ENCODE measurements at regions not wholly inside any gene's neighbourhood (a gene's known extent, or its start where the extent isn't known, plus 50 kb on each side); places are given as distances from the start of the nearest gene placed in this dataset.
A peak's percentile ranks its signal among the peaks of the same experiment; 100 is the strongest.

GRCh38 chr7:126303926-126304325 lies 948.8 kb downstream of the GRM8 start:
- Histone ChIP-seq H2AFZ (ENCODE audit: low read length) (no peak overlapping the region), H3K9me2 (ENCODE audit: low read depth, low read length) (no peaks in the 10 kb centered on the region; the same call in 1 of the 2 replicates), H4K20me1 (ENCODE audit: insufficient read depth, low read length) (no peaks in the 10 kb centered on the region), H3K4me1 (ENCODE audit: insufficient read depth, low read length, severe bottlenecking) (no peaks in the 10 kb centered on the region), H3K27me3 (ENCODE audit: insufficient read depth, low read length) (no peaks in the 10 kb centered on the region), H3K9ac (ENCODE audit: low read length) (no peak overlapping the region), H3K9me3 (ENCODE audit: low read length) (no peaks in the 10 kb centered on the region), H3K4me3 (ENCODE audit: low read depth, low read length, poor library complexity, severe bottlenecking) (no peak overlapping the region), H3K79me2 (ENCODE audit: insufficient read depth, low read length) (no peaks in the 10 kb centered on the region), H3K4me2 (ENCODE audit: low read length) (no peak overlapping the region), H3K36me3 (ENCODE audit: insufficient read depth, low read length) (no peaks in the 10 kb centered on the region), H3K27ac (ENCODE audit: low read depth, low read length, poor library complexity, severe bottlenecking) (no peak overlapping the region), H3F3A (ENCODE audit: insufficient read depth, low read length) (no peaks in the 10 kb centered on the region)
- no peak for TF ChIP-seq EZH2 (IDR thresholded peaks at IDR 0.05; ENCODE audit: borderline replicate concordance, low read length)
- TF ChIP-seq, protein P1, sequence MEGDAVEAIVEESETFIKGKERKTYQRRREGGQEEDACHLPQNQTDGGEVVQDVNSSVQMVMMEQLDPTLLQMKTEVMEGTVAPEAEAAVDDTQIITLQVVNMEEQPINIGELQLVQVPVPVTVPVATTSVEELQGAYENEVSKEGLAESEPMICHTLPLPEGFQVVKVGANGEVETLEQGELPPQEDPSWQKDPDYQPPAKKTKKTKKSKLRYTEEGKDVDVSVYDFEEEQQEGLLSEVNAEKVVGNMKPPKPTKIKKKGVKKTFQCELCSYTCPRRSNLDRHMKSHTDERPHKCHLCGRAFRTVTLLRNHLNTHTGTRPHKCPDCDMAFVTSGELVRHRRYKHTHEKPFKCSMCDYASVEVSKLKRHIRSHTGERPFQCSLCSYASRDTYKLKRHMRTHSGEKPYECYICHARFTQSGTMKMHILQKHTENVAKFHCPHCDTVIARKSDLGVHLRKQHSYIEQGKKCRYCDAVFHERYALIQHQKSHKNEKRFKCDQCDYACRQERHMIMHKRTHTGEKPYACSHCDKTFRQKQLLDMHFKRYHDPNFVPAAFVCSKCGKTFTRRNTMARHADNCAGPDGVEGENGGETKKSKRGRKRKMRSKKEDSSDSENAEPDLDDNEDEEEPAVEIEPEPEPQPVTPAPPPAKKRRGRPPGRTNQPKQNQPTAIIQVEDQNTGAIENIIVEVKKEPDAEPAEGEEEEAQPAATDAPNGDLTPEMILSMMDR (IDR thresholded peaks at IDR 0.05; ENCODE audit: low read length) = no peak

DNA sequence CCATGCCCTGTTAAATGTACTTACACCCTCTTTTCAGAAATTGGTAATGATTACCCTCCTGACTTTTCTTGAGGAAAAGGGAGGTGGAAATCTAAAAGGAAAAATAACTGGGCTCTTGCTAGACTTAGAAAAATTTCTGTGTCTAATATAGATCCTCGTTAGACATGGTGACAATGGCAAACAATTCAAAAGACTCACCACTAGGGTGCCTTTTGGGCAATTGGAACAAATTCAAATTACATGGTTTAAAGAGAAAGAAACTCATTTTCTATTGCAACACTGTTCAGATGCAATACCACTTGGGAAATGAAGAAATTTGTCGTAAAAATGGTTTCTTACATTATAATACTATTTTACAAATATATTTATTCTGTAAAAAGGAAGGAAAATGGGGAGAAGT lies 950.1 kb downstream of the GRM8 start:
- Histone ChIP-seq H3K9me3 (ENCODE audit: low read length) (no peaks in the 10 kb centered on the region), H3K79me2 (ENCODE audit: insufficient read depth, low read length) (no peaks in the 10 kb centered on the region), H3K4me3 (ENCODE audit: low read depth, low read length, poor library complexity, severe bottlenecking) (no peak overlapping the region), H3F3A (ENCODE audit: insufficient read depth, low read length) (no peaks in the 10 kb centered on the region), H3K9me2 (ENCODE audit: low read depth, low read length) (no peaks in the 10 kb centered on the region), H3K36me3 (ENCODE audit: insufficient read depth, low read length) (no peaks in the 10 kb centered on the region), H3K4me2 (ENCODE audit: low read length) (no peak overlapping the region), H3K9ac (ENCODE audit: low read length) (no peak overlapping the region), H3K4me1 (ENCODE audit: insufficient read depth, low read length, severe bottlenecking) (no peaks in the 10 kb centered on the region), H2AFZ (ENCODE audit: low read length) (no peak overlapping the region), H4K20me1 (ENCODE audit: insufficient read depth, low read length) (no peaks in the 10 kb centered on the region), H3K27ac (ENCODE audit: low read depth, low read length, poor library complexity, severe bottlenecking) (no peak overlapping the region), H3K27me3 (ENCODE audit: insufficient read depth, low read length) (no peaks in the 10 kb centered on the region)
- TF ChIP-seq, protein P1 (IDR thresholded peaks at IDR 0.05; ENCODE audit: low read length) = peak; percentile 45
- no peak for TF ChIP-seq EZH2 (IDR thresholded peaks at IDR 0.05; ENCODE audit: borderline replicate concordance, low read length)

- Histone ChIP-seq H3F3A (ENCODE audit: insufficient read depth, low read length) (no peaks in the 10 kb centered on the region), H3K36me3 (ENCODE audit: insufficient read depth, low read length) (no peaks in the 10 kb centered on the region), H3K27ac (ENCODE audit: low read depth, low read length, poor library complexity, severe bottlenecking) (no peak overlapping the region), H3K9me3 (ENCODE audit: low read length) (no peaks in the 10 kb centered on the region), H3K4me1 (ENCODE audit: insufficient read depth, low read length, severe bottlenecking) (no peaks in the 10 kb centered on the region), H3K9ac (ENCODE audit: low read length) (no peak overlapping the region), H3K79me2 (ENCODE audit: insufficient read depth, low read length) (no peaks in the 10 kb centered on the region), H2AFZ (ENCODE audit: low read length) (no peak overlapping the region), H4K20me1 (ENCODE audit: insufficient read depth, low read length) (no peaks in the 10 kb centered on the region), H3K9me2 (ENCODE audit: low read depth, low read length) (no peaks in the 10 kb centered on the region), H3K27me3 (ENCODE audit: insufficient read depth, low read length) (no peaks in the 10 kb centered on the region), H3K4me2 (ENCODE audit: low read length) (no peak overlapping the region), H3K4me3 (ENCODE audit: low read depth, low read length, poor library complexity, severe bottlenecking) (no peak overlapping the region)
- TF ChIP-seq, protein P1 (IDR thresholded peaks at IDR 0.05; ENCODE audit: low read length) = no peak
- no peak for TF ChIP-seq EZH2 (IDR thresholded peaks at IDR 0.05; ENCODE audit: borderline replicate concordance, low read length)
Observed at GRCh38 chr7:126286317-126286716, 966.4 kb downstream of the GRM8 start.

Data from OCI-LY1 (cell line).